ENCODE measurements at regions not wholly inside any gene's neighbourhood (a gene's known extent, or its start where the extent isn't known, plus 50 kb on each side); places are given as distances from the start of the nearest gene placed in this dataset.

DNA sequence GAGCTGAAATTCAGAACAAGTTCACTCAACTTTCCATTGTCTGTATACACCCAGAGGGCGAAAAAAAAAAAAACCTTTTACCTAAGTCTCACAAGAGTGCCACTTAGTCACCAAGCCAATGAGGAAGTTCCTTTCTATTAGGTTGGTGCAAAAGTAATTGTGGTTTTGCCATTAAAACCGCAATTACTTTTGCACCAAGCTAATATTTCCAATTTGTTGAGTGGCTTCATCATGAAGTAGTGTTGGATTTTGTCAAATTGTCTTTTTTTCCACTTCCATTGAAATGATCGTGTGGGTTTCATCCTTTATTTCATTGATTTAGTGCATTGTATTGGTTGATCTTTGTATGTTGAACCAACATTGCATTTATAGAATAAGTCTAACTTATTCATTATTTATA, 253.9 kb downstream of the ZIC4 start:
- Histone ChIP-seq H2AFZ (ENCODE audit: low read depth) (no peak overlapping the region), H3F3A (replicated peaks; ENCODE audit: insufficient read depth) (no peaks in the 10 kb centered on the region), H3K27ac (ENCODE audit: low read depth in 2 of 2, low read length in 1 of 2) (no peak overlapping the region), H3K4me1 (ENCODE audit: control insufficient read depth in 1 of 2, insufficient read depth in 2 of 2, low read depth in 1 of 2, low read length in 1 of 2) (no peaks in the 10 kb centered on the region), H3K36me3 (replicated peaks in 1 of 2; ENCODE audit: control insufficient read depth in 1 of 2, insufficient read depth in 2 of 2, low read length in 1 of 2) (no peaks in the 10 kb centered on the region), H3K9me3 (no peaks in the 10 kb centered on the region), H3K27me3 (ENCODE audit: insufficient read depth) (no peaks in the 10 kb centered on the region), H3K4me3 (ENCODE audit: low read depth in 2 of 2, low read length in 1 of 2) (no peak overlapping the region), H3K79me2 (ENCODE audit: insufficient read depth) (no peaks in the 10 kb centered on the region), H3K9ac (no peak overlapping the region), H3K9me2 (no peaks in the 10 kb centered on the region), H4K20me1 (ENCODE audit: insufficient read depth) (no peaks in the 10 kb centered on the region), H3K4me2 (no peak overlapping the region)
- DNase-seq = no peak
- CTCF ChIA-PET = no interaction called here
- POLR2A ChIA-PET = no interaction called here
- WGBS (ENCODE audit: low lambda C conversion rate) = 2% methylated on average over 3 of the region's 3 CpGs
- TF ChIP-seq, protein P1, sequence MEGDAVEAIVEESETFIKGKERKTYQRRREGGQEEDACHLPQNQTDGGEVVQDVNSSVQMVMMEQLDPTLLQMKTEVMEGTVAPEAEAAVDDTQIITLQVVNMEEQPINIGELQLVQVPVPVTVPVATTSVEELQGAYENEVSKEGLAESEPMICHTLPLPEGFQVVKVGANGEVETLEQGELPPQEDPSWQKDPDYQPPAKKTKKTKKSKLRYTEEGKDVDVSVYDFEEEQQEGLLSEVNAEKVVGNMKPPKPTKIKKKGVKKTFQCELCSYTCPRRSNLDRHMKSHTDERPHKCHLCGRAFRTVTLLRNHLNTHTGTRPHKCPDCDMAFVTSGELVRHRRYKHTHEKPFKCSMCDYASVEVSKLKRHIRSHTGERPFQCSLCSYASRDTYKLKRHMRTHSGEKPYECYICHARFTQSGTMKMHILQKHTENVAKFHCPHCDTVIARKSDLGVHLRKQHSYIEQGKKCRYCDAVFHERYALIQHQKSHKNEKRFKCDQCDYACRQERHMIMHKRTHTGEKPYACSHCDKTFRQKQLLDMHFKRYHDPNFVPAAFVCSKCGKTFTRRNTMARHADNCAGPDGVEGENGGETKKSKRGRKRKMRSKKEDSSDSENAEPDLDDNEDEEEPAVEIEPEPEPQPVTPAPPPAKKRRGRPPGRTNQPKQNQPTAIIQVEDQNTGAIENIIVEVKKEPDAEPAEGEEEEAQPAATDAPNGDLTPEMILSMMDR (IDR thresholded peaks at IDR 0.05) = no peak
- no peak for TF ChIP-seq RFX5 (IDR thresholded peaks at IDR 0.05; ENCODE audit: low read length)
- no peak for TF ChIP-seq TEAD4 (IDR thresholded peaks at IDR 0.05; ENCODE audit: borderline replicate concordance, insufficient read depth)
- TF ChIP-seq, protein P2, sequence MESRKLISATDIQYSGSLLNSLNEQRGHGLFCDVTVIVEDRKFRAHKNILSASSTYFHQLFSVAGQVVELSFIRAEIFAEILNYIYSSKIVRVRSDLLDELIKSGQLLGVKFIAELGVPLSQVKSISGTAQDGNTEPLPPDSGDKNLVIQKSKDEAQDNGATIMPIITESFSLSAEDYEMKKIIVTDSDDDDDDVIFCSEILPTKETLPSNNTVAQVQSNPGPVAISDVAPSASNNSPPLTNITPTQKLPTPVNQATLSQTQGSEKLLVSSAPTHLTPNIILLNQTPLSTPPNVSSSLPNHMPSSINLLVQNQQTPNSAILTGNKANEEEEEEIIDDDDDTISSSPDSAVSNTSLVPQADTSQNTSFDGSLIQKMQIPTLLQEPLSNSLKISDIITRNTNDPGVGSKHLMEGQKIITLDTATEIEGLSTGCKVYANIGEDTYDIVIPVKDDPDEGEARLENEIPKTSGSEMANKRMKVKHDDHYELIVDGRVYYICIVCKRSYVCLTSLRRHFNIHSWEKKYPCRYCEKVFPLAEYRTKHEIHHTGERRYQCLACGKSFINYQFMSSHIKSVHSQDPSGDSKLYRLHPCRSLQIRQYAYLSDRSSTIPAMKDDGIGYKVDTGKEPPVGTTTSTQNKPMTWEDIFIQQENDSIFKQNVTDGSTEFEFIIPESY (IDR thresholded peaks at IDR 0.05; ENCODE audit: borderline replicate concordance, low read depth) = no peak
- TF ChIP-seq, protein P3, sequence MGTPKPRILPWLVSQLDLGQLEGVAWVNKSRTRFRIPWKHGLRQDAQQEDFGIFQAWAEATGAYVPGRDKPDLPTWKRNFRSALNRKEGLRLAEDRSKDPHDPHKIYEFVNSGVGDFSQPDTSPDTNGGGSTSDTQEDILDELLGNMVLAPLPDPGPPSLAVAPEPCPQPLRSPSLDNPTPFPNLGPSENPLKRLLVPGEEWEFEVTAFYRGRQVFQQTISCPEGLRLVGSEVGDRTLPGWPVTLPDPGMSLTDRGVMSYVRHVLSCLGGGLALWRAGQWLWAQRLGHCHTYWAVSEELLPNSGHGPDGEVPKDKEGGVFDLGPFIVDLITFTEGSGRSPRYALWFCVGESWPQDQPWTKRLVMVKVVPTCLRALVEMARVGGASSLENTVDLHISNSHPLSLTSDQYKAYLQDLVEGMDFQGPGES (IDR thresholded peaks at IDR 0.05; ENCODE audit: low read depth, low read length) = no peak
- no peak for TF ChIP-seq YY1 (IDR thresholded peaks at IDR 0.05; ENCODE audit: low read depth)
- TF ChIP-seq RCOR1 (IDR thresholded peaks at IDR 0.05; ENCODE audit: low read length) = no peak

DNA sequence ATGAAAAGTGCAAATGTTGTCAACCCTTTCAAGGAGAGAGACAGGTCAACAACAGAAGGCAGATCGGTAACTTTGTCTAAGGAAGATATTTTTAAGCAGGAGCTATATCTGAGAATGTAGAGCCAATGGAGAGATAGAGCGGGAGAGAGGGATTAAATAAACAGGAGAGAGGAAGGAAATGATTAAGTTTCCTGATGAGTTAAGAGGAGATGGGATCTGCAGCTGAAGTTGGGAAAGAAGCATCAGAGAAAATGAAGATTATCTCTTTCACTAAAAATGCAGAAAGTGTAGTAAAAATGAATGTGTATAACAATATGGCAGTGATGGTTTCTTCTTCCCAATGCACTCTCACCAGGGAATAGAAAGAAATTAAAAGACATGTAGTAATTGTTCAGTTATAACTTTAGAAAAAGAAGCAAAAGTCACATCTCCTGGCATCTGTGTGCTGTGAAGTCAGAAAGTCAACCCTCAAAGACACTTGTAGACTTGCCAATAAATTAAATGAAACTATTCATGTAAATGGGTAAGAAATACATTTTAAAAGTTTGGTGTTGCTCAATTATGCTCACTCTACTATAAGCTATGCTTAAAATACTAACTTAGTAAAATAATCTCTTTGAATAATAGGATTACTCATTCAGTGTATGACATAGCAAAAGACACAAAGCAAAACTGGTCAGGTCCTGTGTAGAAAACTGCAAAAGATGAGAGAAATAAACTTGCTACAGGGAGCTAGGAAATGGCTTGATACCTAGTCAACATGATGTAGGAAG, 264.6 kb downstream of the ZIC4 start:
- 14% methylated on average over 2 of the region's 2 CpGs for WGBS (ENCODE audit: low lambda C conversion rate)
- no peaks in the 10 kb centered on the region for H3F3A ChIP-seq (replicated peaks; ENCODE audit: insufficient read depth)
- no peaks in the 10 kb centered on the region for H3K27me3 ChIP-seq (ENCODE audit: insufficient read depth)
- DNase-seq = no peak
- H3K79me2 ChIP-seq (ENCODE audit: insufficient read depth) = no peaks in the 10 kb centered on the region
- no peak overlapping the region for H3K9ac ChIP-seq
- no peaks in the 10 kb centered on the region for H3K9me2 ChIP-seq
- H3K27ac ChIP-seq (ENCODE audit: low read depth in 2 of 2, low read length in 1 of 2) = no peak overlapping the region
- peaks cover 0 to 11% of the 10 kb centered on the region in 2 experiments; a peak in 1 of 4 replicates for H3K4me1 ChIP-seq (ENCODE audit: control insufficient read depth in 1 of 2, insufficient read depth in 2 of 2, low read depth in 1 of 2, low read length in 1 of 2)
- no peak for TF ChIP-seq NFIC (IDR thresholded peaks at IDR 0.05; ENCODE audit: borderline replicate concordance)
- TF ChIP-seq RCOR1 (IDR thresholded peaks at IDR 0.05; ENCODE audit: low read length) = no peak
- no peak for TF ChIP-seq RFX5 (IDR thresholded peaks at IDR 0.05; ENCODE audit: low read length)
- TF ChIP-seq, protein P4, sequence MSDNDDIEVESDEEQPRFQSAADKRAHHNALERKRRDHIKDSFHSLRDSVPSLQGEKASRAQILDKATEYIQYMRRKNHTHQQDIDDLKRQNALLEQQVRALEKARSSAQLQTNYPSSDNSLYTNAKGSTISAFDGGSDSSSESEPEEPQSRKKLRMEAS (IDR thresholded peaks at IDR 0.05; ENCODE audit: low read depth) = no peak
- TF ChIP-seq SMC3 (IDR thresholded peaks at IDR 0.05; ENCODE audit: low read depth, low read length) = no peak
- no peak for TF ChIP-seq EZH2phosphoT487 (IDR thresholded peaks at IDR 0.05; ENCODE audit: borderline replicate concordance, low read depth)
- no peak for TF ChIP-seq TCF12 (IDR thresholded peaks at IDR 0.05)
- TF ChIP-seq NRF1 (IDR thresholded peaks at IDR 0.05; ENCODE audit: low read depth, low read length) = no peak
- no peak for TF ChIP-seq TAF1 (IDR thresholded peaks at IDR 0.05; ENCODE audit: borderline replicate concordance, low read depth, low read length)
- TF ChIP-seq, protein P5, sequence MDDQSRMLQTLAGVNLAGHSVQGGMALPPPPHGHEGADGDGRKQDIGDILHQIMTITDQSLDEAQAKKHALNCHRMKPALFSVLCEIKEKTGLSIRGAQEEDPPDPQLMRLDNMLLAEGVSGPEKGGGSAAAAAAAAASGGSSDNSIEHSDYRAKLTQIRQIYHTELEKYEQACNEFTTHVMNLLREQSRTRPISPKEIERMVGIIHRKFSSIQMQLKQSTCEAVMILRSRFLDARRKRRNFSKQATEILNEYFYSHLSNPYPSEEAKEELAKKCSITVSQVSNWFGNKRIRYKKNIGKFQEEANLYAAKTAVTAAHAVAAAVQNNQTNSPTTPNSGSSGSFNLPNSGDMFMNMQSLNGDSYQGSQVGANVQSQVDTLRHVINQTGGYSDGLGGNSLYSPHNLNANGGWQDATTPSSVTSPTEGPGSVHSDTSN (IDR thresholded peaks at IDR 0.05) = no peak
- TF ChIP-seq, protein P2 (IDR thresholded peaks at IDR 0.05; ENCODE audit: borderline replicate concordance, low read depth) = no peak
- TF ChIP-seq POLR2AphosphoS5 (IDR thresholded peaks at IDR 0.05; ENCODE audit: low read depth, low read length) = no peak
- TF ChIP-seq TEAD4 (IDR thresholded peaks at IDR 0.05; ENCODE audit: borderline replicate concordance, insufficient read depth) = no peak
- TF ChIP-seq JUND (IDR thresholded peaks at IDR 0.05) = no peak
- no peak for TF ChIP-seq RXRA (IDR thresholded peaks at IDR 0.05; ENCODE audit: borderline replicate concordance, low read depth)
- H3K4me2 ChIP-seq = no peak overlapping the region
- no peaks in the 10 kb centered on the region for H3K9me3 ChIP-seq
- no peaks in the 10 kb centered on the region for H3K36me3 ChIP-seq (replicated peaks in 1 of 2; ENCODE audit: control insufficient read depth in 1 of 2, insufficient read depth in 2 of 2, low read length in 1 of 2)
- H4K20me1 ChIP-seq (ENCODE audit: insufficient read depth) = no peaks in the 10 kb centered on the region
- H3K4me3 ChIP-seq (ENCODE audit: low read depth in 2 of 2, low read length in 1 of 2) = no peak overlapping the region
- H2AFZ ChIP-seq (ENCODE audit: low read depth) = no peak overlapping the region
- ChIA-PET POLR2A (no interaction called here), CTCF (no interaction called here)

Data from SK-N-SH (cell line).